ENCODE measurements at regions not wholly inside any gene's neighbourhood (a gene's known extent, or its start where the extent isn't known, plus 50 kb on each side); places are given as distances from the start of the nearest gene placed in this dataset.

DNA sequence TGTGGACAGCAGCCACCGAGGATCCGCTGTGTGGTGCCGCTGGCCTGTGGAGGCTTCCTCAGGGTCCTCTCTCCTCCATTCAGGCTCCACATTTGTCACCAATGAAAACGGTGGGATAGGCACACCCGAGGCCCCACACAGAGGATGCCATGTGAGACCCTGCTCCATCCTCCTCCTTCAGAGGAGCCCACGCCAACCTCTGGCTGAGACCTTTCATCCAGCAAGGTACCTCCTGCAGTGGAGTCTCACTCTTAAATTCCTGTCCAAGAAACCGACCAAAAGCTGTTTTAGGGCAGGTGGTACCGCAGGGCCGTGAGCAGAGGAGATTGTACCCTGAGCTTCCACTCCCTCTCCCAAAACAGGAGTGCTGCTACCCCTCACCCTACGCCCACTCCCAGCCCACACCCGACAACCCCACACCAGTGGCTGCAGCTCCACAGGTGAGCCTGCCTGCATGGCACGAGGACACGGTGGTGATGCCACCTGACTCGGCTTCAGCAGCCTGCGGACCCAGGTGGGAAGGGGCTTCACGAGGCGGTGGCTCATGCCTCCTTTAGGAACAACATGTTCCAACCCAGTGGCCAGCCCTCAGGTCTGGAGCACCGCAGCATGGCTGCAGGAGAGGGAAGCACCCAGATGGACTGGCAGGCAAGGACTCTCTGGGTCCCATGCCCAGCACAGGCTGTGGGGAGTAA, 237.6 kb upstream of the AFDN start:
- ATAC-seq (no peak), DNase-seq (ENCODE audit: low read depth in 1 of 2, low spot score in 1 of 2) (no peak), FAIRE-seq (no peak)
- H3K9me3 ChIP-seq = no peaks in the 10 kb centered on the region
- no peaks in the 10 kb centered on the region for H3K4me1 ChIP-seq
- 83% methylated on average over 4 of the region's 18 CpGs for WGBS (ENCODE audit: missing lambda C conversion rate)
- no peak overlapping the region for H3K27ac ChIP-seq
- H3K4me3 ChIP-seq = no peak overlapping the region
- ChIA-PET CTCF (interaction anchor here (0.7 kb wide), 1 partner anchor 62 kb away, joined by 3 read pairs; no protein-coding TSS in a partner anchor), POLR2A (no interaction called here)
- TF ChIP-seq PHF8 (IDR thresholded peaks at IDR 0.05; ENCODE audit: borderline replicate concordance, low read depth) (no peak), CEBPB (IDR thresholded peaks at IDR 0.05) (no peak), BHLHE40 (IDR thresholded peaks at IDR 0.05; ENCODE audit: low read depth, low read length) (no peak), RCOR1 (IDR thresholded peaks at IDR 0.05; ENCODE audit: low read depth, low read length) (no peak), KDM1A (IDR thresholded peaks at IDR 0.05; ENCODE audit: low read depth) (no peak), CHD4 (IDR thresholded peaks at IDR 0.05; ENCODE audit: borderline replicate concordance) (no peak), HOXB5 (CRISPR knock-in tag; IDR thresholded peaks at IDR 0.05) (no peak), ZSCAN20 (CRISPR knock-in tag; IDR thresholded peaks at IDR 0.05) (no peak), CHD2 (IDR thresholded peaks at IDR 0.05; ENCODE audit: low read length, partially characterized antibody) (no peak), EHF (CRISPR knock-in tag; IDR thresholded peaks at IDR 0.05) (no peak), NPAS2 (CRISPR knock-in tag; IDR thresholded peaks at IDR 0.05; ENCODE audit: borderline replicate concordance) (no peak), KDM5A (IDR thresholded peaks at IDR 0.05) (no peak), CBX8 (IDR thresholded peaks at IDR 0.05) (no peak), HOXA7 (CRISPR knock-in tag; IDR thresholded peaks at IDR 0.05) (no peak)
- TF ChIP-seq, protein P1, sequence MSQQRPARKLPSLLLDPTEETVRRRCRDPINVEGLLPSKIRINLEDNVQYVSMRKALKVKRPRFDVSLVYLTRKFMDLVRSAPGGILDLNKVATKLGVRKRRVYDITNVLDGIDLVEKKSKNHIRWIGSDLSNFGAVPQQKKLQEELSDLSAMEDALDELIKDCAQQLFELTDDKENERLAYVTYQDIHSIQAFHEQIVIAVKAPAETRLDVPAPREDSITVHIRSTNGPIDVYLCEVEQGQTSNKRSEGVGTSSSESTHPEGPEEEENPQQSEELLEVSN (IDR thresholded peaks at IDR 0.05; ENCODE audit: borderline replicate concordance, low read depth) = no peak
- TF ChIP-seq, protein P2, sequence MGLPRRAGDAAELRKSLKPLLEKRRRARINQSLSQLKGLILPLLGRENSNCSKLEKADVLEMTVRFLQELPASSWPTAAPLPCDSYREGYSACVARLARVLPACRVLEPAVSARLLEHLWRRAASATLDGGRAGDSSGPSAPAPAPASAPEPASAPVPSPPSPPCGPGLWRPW (IDR thresholded peaks at IDR 0.05) = no peak
- TF ChIP-seq, protein P3, sequence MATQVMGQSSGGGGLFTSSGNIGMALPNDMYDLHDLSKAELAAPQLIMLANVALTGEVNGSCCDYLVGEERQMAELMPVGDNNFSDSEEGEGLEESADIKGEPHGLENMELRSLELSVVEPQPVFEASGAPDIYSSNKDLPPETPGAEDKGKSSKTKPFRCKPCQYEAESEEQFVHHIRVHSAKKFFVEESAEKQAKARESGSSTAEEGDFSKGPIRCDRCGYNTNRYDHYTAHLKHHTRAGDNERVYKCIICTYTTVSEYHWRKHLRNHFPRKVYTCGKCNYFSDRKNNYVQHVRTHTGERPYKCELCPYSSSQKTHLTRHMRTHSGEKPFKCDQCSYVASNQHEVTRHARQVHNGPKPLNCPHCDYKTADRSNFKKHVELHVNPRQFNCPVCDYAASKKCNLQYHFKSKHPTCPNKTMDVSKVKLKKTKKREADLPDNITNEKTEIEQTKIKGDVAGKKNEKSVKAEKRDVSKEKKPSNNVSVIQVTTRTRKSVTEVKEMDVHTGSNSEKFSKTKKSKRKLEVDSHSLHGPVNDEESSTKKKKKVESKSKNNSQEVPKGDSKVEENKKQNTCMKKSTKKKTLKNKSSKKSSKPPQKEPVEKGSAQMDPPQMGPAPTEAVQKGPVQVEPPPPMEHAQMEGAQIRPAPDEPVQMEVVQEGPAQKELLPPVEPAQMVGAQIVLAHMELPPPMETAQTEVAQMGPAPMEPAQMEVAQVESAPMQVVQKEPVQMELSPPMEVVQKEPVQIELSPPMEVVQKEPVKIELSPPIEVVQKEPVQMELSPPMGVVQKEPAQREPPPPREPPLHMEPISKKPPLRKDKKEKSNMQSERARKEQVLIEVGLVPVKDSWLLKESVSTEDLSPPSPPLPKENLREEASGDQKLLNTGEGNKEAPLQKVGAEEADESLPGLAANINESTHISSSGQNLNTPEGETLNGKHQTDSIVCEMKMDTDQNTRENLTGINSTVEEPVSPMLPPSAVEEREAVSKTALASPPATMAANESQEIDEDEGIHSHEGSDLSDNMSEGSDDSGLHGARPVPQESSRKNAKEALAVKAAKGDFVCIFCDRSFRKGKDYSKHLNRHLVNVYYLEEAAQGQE (IDR thresholded peaks at IDR 0.05) = no peak
- no peak overlapping the region for H3K4me2 ChIP-seq

DNA sequence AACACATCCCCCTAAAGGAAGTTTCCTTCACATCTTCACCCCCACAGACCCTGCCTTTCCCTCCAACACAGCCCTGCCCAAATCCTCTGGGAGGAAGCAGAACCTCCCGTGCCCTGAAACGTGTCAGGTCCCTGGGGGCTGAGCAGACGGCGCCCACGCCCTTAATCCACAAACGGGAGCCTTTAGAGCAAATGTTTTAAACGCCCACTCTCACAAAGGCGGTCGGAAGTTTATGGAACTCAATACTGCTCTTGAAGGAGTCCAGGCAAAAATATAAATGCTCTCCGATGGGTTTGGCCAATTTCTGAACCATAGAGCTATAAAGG, 237.1 kb upstream of the AFDN start:
- ATAC-seq (no peak), DNase-seq (ENCODE audit: low read depth in 1 of 2, low spot score in 1 of 2) (no peak), FAIRE-seq (no peak)
- CTCF ChIA-PET = interaction anchor here (0.7 kb wide), 1 partner anchor 61 kb away, joined by 3 read pairs; no protein-coding TSS in a partner anchor
- Histone ChIP-seq H3K4me2 (no peak overlapping the region), H3K4me1 (no peaks in the 10 kb centered on the region), H3K27ac (no peak overlapping the region), H3K4me3 (no peak overlapping the region), H3K9me3 (no peaks in the 10 kb centered on the region)
- POLR2A ChIA-PET = no interaction called here
- TF ChIP-seq, protein P2 (IDR thresholded peaks at IDR 0.05) = no peak
- no peak for TF ChIP-seq ZSCAN20 (CRISPR knock-in tag; IDR thresholded peaks at IDR 0.05)
- TF ChIP-seq ZC3H11A (IDR thresholded peaks at IDR 0.05) = no peak
- no peak for TF ChIP-seq KDM1A (IDR thresholded peaks at IDR 0.05; ENCODE audit: low read depth)
- TF ChIP-seq NPAS2 (CRISPR knock-in tag; IDR thresholded peaks at IDR 0.05; ENCODE audit: borderline replicate concordance) = no peak
- TF ChIP-seq TP53 (CRISPR knock-in tag; IDR thresholded peaks at IDR 0.05) = no peak
- TF ChIP-seq JUN (IDR thresholded peaks at IDR 0.05) = no peak
- TF ChIP-seq EHF (CRISPR knock-in tag; IDR thresholded peaks at IDR 0.05) = no peak
- no peak for TF ChIP-seq RNF2 (IDR thresholded peaks at IDR 0.05; ENCODE audit: borderline replicate concordance, low read depth)
- no peak for TF ChIP-seq ZFP36 (IDR thresholded peaks at IDR 0.05; ENCODE audit: borderline replicate concordance, partially characterized antibody)
- no peak for TF ChIP-seq ZNF302 (CRISPR knock-in tag; IDR thresholded peaks at IDR 0.05)
- TF ChIP-seq CBX8 (IDR thresholded peaks at IDR 0.05) = no peak
- TF ChIP-seq RFX5 (IDR thresholded peaks at IDR 0.05) = no peak
- TF ChIP-seq, protein P4, sequence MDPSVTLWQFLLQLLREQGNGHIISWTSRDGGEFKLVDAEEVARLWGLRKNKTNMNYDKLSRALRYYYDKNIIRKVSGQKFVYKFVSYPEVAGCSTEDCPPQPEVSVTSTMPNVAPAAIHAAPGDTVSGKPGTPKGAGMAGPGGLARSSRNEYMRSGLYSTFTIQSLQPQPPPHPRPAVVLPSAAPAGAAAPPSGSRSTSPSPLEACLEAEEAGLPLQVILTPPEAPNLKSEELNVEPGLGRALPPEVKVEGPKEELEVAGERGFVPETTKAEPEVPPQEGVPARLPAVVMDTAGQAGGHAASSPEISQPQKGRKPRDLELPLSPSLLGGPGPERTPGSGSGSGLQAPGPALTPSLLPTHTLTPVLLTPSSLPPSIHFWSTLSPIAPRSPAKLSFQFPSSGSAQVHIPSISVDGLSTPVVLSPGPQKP (IDR thresholded peaks at IDR 0.05; ENCODE audit: low read depth, low read length) = no peak
- no peak for TF ChIP-seq EP300 (IDR thresholded peaks at IDR 0.05)
- no peak for TF ChIP-seq CHD4 (IDR thresholded peaks at IDR 0.05; ENCODE audit: borderline replicate concordance)
- no peak for TF ChIP-seq EHMT2 (IDR thresholded peaks at IDR 0.05; ENCODE audit: low read depth)
- no peak for TF ChIP-seq KDM5A (IDR thresholded peaks at IDR 0.05)
- 49% methylated on average over 10 of the region's 10 CpGs for WGBS (ENCODE audit: missing lambda C conversion rate)

Measured in A549 (cell line).